Hypothalamus (tissue), 51 donors: ENCODE measurements at regions not wholly inside any gene's neighbourhood (a gene's known extent, or its start where the extent isn't known, plus 50 kb on each side); places are given as distances from the start of the nearest gene placed in this dataset.
"Not testable (repeated sequence)": the region's sequence is repeated elsewhere in the genome, so short reads cannot be mapped to it uniquely, and the experiment has no call there.

Experiments
- DNase-seq, 51 donors: peaks; one replicate each; lab custom pipeline; 2025; lab: John Stamatoyannopoulos, UW

- no peak for DNase-seq
Observed at GRCh38 chr1:116850436-116850835, 59.3 kb upstream of the PTGFRN start.

DNA sequence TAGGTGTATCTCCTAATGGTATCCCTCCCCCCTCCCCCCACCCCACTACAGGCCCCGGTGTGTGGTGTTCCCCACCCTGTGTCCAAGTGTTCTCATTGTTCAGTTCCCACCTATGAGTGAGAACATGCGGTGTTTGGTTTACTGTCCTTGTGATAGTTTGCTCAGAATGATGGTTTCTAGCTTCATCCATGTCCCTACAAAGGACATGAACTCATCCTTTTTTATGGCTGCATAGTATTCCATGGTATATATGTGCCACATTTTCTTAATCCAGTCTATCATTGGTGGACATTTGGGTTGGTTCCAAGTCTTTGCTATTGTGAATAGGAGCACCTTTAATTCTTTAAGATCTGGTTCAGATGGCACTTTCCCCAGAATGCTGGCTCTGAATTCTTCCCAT lies 58.5 kb upstream of the PTGFRN start:
- not testable (repeated sequence) for DNase-seq

GRCh38 chr1:116851846-116852245 lies 57.9 kb upstream of the PTGFRN start:
- DNase-seq, result no peak

DNA sequence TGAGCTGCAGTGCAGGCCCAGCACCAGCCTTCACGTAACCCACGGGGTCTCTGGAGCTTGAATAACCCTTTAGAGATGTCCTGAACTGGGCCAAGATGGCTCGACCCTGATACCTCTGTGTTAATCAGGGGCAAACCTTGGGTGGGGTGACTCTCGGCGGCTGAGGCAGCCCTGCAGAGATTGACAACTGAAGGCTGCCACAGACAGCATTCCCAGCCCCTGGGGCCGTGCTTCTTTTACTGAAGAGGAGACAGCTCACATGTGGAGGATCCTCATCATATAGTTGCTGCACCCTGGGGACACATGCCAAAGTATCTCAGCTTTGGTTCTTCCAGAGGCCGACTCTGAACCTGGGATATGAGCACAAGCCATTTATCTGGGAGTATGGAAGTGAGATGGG lies 57.3 kb upstream of the PTGFRN start:
- no peak for DNase-seq

- no peak for DNase-seq
Observed at GRCh38 chr1:116852910-116853309, 56.8 kb upstream of the PTGFRN start.

GRCh38 chr1:116853680-116854402 lies 55.9 kb upstream of the PTGFRN start:
- DNase-seq, result peak in 3 of 51 donors; percentile 5 to 63 (median 6)

DNA sequence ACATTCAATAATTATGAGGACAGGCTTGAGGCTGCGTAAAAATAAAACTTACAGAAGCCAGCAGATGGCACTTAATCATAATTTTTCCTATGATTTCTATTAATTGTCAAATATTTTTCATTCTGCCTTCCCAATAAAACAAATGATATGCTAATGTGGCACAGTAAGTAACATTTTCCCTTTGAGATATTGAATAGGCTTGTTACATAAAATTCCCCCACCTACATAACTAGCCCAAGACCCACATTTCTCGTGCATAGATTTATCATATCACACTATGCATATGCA lies 55.4 kb upstream of the PTGFRN start:
- peak in 1 of 51 donors; percentile 60 for DNase-seq

GRCh38 chr1:116854716-116855115 lies 55.0 kb upstream of the PTGFRN start:
- no peak for DNase-seq

DNA sequence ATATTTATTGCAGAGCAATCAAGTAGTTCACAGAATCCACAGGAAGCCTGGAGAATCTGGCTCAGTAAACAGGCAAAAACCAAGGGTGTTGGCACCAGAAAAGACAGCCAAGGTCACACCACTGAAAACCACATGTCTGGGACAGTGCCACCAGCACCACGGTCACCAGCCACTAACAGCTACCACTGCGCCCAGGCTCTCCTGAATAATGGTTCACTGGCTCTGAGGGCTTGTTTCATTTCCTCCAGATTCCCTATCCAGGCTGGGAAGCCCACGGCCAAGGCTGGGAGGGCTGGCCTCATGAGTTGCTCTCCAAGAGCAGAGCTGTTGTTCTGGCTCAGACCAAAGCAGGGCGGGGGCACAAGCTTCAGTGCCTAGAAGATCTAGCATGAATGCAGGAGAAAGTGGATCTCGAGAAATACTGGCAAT lies 54.5 kb upstream of the PTGFRN start:
- DNase-seq, result peak in 20 of 51 donors; percentile 7 to 47 (median 19)

DNA sequence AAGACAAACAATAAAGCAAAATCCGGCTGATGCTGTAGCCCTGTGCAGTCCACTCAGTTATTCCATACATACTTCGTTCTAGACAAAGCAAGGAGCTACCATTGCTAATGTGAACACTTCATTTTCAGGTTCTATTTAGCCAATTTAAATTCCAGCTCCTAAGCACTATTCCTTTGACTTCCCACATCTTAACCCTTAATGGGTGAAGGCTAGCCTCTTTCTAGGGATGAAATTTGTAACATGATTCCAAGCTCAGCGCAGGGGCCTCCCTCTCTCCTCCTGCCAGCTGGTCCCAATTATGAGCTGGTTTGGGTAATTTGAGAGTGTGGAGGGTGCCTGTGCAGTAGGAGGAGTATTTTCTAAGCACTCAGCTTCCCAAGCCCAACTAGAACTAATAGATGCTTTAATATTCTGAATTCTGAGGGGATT lies 53.9 kb upstream of the PTGFRN start:
- no peak for DNase-seq

GRCh38 chr1:116856312-116856711 lies 53.4 kb upstream of the PTGFRN start:
- DNase-seq, result no peak

DNA sequence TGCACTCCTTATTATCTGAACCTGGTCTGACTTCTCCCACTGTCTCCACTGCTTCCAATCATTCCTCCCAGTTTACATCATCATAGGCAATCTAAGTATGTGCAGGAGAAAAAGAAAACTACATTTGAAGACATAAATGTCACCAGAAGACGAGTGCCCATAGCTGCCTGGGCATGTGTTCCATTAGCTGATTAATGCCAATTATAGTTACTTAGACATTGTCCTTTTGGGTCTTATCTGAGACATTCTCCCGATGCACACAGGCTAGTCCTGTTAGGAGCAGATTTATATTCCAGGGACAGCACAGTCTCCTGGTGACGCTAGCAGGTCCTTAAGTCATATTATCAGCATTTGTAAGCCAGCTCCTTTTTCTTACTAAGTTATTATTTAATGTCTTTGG lies 52.6 kb upstream of the PTGFRN start:
- DNase-seq, result no peak
